GM19397 (cell line): ENCODE measurements at regions not wholly inside any gene's neighbourhood (a gene's known extent, or its start where the extent isn't known, plus 50 kb on each side); places are given as distances from the start of the nearest gene placed in this dataset.
"Not testable (repeated sequence)": the region's sequence is repeated elsewhere in the genome, so short reads cannot be mapped to it uniquely, and the experiment has no call there.

Experiments used
- ATAC-seq: cut with Tn5 transposase; IDR thresholded peaks from one replicate; pipeline ENCODE4 v1.9.1; 2021; ENCODE audit warnings: mild to moderate bottlenecking, moderate library complexity; ENCODE audit not compliant: unreplicated experiment

DNA sequence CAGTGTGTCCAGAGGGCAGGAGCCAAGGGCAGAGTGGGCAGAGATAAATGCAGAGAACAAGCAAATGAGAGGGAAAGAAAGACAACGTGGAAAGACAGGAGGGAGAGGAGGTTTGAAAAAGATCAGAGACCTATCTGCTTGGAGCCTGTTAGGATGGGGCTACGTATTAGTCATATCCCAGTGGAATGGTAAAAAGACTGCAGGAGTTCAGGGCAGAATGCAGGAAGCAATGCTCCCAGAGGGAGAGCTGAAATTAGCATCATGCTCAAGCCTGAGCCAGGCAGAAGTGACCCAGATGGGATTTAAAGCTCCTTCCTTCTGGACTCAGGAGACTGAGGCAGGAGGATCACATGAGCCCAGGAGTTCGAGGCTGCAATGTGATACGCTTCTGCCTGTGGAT is 261.3 kb upstream of the CHRM3 start:
- no peak for ATAC-seq

DNA sequence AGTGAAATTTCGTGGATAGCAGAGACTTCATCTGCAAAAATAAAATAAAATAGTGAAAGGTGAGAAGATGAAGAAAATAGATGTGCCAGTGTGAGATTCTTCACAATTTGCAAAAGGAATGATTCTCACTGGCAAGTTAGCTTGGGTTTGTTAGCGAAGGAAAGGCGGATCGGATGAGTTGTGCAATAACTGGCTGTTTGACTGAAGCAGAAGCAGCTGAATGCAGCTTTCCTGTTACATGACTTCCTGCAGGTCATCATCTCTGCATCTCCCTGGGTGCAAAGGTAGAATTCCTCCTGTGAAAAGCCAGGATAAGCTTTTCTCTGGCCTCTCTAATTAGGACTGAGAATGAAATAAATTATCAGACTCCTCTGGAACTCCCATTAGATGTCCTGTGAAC is 263.1 kb upstream of the CHRM3 start:
- no peak for ATAC-seq

DNA sequence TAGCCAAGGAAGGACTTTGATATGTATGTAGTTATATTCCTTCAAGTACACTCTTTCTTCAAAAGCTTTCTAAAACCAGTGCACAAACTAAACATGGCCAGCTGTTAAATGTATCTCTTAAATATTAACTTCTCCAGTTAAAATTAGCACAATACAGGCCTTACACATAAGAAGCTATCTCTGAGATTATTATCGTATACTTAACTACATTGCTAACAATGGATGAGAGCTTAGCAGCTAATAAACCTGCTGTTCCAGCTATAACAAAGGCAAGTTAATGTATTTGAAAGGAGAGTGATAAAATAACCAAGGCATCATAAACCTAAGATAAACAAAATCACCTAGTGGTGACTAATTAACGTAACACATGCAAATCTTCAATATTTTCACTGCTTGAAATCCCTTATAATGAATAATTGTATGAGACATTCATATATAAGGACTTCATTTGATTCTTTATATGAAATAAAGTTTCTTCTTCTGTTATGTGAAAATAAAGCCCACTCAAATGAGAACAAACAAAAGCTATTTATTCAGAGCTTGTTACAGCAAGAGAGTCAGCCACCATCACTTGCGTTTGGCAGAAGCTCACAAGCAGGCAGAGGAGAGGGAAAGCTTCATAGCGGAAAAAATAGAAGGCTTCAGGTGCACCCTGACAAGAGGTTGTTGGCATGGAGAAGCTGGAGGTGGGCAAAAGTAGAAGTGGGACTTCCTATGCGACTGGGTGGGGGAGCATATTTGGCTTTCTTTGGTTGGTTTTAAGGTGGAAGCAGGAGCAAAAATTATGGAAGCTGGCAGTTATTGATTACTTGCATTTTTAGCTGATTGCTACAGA is 274.1 kb upstream of the CHRM3 start:
- ATAC-seq, result no peak

DNA sequence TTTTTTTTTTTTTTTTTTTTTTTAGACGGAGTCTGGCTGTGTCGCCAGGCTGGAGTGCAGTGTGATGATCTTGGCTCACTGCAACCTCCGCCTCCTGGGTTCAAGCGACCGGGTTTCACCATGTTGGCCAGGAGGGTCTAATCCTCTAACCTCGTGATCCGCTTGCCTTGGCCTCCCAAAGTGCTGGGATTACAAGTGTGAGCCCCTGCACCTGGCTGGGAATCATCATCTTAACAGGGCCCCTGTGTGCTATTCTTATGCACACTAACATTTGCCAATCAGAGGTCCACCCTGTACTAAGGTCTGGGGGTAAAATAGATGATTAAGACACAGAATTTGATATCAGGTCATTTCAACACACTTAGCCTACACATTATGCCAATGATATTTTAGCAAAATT is 278.7 kb upstream of the CHRM3 start:
- ATAC-seq, result no peak

DNA sequence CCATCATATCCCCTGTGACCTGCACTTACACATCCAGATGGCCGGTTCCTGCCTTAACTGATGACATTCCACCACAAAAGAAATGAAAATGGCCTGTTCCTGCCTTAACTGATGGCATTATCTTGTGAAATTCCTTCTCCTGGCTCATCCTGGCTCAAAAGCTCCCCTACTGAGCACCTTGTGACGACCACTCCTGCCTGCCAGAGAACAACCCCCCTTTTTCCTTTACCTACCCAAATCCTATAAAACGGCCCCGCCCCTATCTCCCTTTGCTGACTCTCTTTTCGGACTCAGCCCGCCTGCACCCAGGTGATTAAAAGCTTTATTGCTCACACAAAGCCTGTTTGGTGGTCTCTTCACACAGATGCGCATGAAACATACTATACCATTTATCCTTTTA is 279.7 kb upstream of the CHRM3 start:
- not testable (repeated sequence) for ATAC-seq

DNA sequence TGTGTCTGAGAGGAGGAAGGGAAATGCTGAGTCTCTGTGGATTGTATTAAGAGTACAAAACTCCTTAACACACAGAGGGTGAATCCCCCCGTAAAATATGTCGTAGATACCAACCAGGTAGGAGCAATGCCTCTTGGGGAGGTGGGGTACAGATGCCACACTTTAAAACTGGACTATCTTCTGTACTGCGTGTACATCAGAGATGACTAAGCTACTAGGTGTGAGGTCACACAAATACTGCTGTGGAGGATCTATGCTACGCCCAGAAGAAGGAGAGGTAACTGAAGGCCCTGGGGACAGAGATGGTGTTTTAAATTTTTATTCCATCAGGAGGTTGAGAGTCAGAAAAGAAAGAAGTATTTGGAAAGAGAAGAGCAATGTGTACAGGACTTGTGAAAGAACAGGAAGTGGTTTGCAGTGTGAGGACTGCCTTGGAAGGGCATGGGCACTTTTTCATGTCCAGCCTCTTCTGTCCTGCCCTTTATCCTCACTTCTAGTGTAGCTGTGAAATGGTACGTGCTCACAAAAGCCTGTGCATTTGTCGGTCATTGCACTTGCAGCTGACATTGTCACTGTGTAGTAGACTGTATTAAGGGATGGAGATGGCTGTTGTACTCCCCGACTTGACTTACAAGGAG is 287.8 kb upstream of the CHRM3 start:
- ATAC-seq, result no peak

DNA sequence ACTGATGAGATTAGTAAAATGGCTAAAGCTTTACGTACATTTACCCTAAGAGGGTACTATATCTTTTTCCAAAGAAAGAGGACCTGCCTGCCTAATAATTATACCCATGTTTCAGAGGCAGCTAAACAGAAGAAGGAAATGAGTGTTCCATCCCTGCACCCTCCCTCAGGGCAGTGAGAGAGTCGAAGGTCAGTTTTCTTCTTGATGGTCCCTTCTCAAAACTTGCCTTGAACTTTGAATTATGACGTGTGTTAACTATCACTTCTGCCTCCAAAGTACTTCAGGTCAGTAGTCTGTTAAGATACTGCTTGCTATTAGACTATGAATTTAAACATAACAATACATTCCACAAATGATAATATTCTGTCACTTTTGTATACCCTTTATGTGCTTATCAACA is 294.8 kb upstream of the CHRM3 start:
- no peak for ATAC-seq

DNA sequence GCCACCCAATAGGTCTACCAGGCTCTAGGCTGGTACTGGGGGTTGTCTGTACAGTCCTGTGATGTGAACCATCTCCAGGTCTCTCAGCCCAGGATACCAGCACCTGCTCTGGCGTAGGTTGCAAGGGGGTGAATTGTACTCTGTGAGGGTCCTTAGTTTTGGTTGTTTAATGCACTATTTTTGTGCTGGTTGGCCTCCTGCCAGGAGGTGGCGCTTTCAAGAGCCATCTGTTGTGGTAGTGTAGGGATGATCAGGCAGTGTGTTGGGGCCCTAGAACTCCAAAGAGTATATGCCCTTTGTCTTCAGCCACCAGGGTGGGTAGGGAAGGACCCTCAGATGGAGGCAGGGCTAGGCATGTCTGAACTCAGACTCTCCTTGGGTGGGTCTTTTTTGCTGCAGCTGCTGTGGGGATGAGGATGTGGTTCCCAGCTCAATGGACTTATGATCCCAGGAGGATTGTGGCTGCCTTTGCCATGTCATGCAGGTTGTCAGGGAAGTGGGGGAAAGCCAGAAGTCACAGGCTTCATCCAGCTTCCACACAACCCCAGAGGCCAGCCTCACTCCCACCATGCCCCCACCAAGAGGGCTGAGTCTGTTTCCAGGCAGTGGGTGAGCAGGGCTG is 301.8 kb upstream of the CHRM3 start:
- no peak for ATAC-seq

DNA sequence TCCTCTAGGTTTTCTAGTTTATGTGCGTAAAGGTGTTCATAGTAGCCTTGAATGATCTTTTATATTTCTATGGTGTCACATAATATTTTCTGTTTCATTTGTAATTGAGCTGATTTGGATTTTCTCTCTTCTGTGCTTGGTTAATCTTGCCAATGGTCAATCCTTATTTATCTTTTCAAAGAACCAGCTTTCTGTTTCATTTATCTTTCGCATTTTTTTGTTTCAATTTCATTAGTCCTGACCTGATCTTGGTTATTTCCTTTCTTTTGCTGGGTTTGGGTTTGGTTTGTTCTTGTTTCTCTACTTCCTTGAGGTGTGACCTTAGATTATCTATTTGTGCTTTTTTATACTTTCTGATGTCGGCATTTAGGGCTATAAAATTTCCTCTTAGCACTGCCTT is 304.4 kb upstream of the CHRM3 start:
- not testable (repeated sequence) for ATAC-seq

DNA sequence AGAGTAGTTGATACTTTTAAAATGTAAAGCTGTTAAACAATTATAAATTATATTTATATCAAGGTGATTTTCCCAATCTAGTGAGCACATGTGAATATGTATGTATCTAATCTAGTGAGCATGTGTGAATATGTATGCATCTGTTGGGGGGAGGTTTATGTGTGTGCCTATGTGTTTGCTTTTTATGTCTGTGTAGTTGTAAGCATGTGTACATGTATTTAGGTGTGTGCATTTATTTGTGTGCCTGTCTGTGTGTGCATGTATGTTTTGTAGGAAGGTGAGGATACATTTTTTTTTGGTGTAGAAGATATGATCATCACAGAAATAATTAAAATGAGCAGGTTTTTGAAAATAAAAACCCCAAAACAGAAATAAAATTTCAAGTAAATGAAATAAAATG is 318.9 kb upstream of the CHRM3 start:
- no peak for ATAC-seq

DNA sequence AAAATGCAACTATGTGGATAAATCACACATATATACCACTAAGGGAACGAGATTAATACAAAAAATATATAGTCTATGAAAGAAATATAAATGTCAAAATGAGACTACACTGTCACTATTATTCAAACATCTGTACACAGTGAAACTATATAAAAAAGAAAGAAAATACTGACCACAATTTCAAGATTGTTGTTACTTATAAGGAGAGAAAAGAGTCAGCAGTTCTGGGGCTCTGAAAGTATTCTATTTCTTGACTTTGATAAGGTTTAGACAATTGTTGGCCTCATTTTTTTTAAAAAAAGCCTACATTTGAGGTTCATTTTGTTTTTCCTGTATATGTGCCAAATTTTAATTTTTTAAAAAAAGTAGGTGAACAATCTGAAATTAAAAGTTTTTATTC is 319.3 kb upstream of the CHRM3 start:
- ATAC-seq, result no peak

DNA sequence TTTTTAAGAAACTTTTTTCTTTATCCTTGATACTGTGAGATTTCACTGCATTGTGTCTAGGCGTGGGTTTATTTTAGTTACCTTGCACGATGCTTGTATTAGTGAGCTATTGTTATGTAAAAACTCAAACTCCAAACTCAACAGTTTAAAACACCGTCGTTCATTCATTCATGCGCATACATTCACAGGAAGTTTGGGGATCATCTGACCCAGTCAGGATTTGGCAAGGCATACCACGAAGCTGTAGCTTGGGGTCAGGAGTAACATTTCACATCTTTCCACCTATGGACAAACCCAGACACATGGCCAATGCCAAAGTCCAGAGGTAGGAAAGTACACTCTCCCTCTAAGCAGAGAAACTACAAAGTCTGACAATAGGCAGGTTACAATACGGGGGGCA is 324.6 kb upstream of the CHRM3 start:
- ATAC-seq, result no peak

DNA sequence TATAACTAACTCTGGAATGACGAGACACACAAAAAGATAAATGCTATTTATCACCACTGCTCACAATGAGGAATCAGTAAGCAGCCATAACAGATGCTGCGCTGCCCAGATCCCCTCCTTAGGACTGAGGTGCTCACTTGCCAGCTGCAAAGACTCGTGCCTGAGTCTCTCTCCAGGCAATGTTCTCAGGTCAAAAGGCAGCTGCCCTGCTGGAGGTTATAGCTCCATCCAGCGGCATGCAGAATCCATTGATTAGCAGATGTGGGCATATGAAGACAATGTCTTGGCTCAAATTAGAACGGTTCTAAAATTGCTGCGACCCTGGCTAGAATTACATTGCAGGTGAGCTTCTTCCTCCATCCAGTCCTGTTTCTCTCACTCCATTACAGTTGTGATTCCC is 328.2 kb upstream of the CHRM3 start:
- no peak for ATAC-seq

DNA sequence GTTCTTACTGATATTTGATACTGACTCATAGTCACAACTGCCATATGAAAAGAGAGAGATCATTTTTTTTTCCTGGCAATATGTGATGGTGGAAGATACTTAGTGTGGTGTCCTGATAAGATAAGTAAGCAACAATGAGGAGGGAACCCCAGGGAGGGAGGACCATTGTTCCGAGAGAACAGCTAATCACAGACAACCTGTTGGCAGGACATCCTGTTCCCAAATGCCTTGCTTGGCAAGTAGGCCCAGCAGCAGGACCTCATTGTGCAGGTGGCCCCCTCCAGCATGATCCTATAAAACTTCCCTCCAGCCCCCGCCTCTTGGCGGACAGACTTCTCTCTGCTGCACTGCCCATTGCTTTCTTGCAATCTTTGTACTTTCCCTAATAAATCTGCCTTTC is 329.4 kb upstream of the CHRM3 start:
- no peak for ATAC-seq

DNA sequence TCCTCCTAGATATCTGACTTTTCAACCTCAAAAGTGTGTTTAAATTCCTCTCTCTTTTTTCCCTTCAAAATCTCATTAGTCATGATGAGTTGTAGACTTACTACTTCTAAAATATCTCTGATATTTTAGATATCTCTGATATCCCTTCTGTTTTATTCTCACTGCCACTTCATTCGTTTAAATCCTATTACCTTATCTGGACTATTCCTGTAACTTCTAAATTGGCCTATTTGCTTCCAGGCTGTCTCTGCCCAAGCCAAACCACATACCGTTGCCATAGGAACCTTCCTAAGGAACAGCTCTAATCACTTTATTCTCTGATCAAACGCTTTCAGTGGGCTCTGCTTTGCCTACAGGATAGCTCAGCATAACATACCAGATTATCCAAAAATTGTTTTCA is 333.1 kb upstream of the CHRM3 start:
- no peak for ATAC-seq

DNA sequence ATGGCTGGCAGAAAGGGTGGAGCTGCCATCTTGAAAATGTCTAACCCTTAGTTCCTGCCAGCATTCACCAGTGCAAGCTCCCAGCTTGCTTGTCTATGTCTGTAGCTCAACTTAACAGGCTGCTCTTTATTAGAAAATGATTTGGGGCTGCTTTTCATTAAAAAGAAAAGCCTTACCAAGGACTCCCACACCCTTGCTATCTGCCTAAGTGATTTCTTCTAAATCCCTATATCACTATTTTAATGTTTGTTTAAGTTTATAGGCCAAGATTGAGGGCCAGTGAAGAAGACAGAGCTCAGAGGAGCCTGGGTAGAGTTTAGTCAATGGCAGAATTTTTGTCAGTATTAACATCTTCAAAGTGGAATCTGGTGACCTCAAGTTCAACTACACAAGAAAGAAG is 336.8 kb upstream of the CHRM3 start:
- no peak for ATAC-seq

DNA sequence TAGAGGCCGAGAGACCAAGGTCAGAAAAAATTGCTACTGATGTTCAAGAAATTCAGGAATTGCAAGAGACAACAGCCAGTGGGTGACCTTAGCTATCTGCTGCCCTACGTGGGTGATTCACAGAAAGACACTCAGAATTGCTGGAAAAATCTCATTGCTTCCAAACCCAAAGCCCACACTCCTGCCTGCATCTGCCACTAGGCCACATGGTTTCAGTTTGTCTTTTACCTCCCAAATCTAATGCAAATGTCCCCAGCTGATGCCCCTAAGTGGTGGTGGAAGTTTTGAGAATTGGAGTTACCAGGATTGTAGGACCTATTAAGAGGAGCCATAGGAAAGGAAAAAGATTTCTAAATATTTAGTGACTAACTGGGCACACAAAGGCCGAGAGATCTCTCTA is 341.5 kb upstream of the CHRM3 start:
- no peak for ATAC-seq

DNA sequence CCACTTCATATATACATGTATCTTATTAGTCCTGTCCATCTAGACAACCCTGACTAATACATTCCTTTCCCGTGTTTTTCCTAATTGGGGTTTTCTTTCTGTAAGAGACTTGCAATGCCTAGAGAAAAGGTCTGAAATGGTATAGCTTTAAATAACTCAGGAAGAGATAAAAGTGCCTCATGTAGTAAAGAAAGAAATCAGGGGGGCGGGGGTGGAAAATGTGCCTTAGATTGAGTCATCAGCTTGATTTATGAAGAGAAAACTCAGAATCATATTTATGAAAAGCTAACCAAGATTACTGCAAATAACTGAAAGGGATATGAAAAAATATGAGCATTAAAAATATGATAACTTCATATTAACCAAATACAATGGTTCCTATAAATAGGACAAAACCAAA is 345.8 kb upstream of the CHRM3 start:
- no peak for ATAC-seq

DNA sequence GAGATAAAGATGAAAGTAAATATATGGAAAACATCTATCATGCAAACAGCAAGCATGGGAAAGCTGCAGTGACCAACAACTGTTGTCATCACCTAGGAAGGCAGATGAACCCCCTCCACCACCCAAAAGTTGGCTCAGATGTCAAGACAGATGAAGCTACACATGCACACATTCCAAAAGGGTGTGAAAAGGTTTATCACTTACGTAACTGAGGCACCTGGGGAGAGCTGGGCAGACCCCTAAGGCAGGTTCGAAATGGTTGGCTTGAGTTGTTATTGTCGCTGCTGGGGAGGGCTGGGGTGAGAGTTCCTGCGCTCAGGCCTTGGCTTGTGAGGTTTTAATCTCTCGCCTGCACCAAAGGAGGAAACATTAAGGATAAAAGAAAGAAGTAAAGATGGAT is 355.1 kb upstream of the CHRM3 start:
- no peak for ATAC-seq

DNA sequence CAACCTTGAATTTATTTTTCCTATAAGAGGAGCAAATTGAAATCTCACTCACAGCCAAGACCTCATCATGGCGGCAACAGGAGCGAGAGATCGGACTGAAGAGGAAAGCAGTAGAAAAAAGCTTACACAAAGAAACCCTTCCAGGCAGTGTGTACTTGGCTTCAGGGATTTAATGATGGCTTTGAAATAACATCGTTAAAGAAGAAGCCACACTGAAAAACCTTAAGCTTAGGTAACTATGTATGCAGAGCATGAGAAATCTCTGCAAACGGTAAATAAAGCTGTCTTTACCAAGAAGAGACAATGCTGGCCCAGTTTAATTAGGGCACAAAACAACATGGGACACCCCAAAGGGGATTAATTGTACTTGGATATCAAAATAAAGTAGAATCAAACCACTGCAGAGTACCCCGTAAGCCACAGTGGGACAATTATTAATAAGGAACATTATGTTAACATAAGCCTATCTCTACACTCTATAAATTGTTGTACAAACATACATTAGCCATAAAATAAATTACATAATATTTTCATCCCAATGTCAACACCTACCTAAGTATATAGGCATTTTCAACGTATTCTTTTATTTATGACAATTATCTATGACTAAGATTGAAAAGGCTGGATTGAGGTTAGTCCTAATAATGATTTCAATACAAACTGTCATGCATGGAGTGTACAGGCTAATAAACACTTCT is 360.2 kb upstream of the CHRM3 start:
- no peak for ATAC-seq

DNA sequence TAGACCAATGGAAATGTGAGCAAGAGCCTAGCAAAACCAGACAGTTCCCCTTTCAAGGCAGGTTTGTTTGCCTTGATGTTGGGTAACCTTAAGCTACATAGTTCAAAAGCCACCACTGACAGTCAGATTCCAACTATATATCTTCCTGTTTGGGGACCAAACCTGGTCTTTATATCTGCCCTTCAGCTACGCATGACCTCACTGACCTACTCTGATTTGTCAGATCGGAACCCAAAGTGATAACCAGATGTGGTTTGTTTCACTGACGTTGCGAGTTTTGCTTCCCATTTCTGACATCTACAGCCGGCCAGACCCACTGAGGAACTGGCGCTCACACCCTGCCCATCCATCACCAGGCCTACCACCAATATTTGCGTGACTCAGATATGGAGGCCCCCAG is 361.1 kb upstream of the CHRM3 start:
- no peak for ATAC-seq
